Stimulated activated CD4-positive, alpha-beta T cell treated with anti-CD3 and anti-CD28 coated beads, Interleukin-12 subunit alpha, Interleukin-12 subunit beta, amount 100 ng/mL, for 4 hours (primary cell): ENCODE measurements at regions not wholly inside any gene's neighbourhood (a gene's known extent, or its start where the extent isn't known, plus 50 kb on each side); places are given as distances from the start of the nearest gene placed in this dataset.

Source experiments
- DNase-seq: peaks from one replicate; pipeline ENCODE4 v3.0.0-alpha.2; 2020

DNA sequence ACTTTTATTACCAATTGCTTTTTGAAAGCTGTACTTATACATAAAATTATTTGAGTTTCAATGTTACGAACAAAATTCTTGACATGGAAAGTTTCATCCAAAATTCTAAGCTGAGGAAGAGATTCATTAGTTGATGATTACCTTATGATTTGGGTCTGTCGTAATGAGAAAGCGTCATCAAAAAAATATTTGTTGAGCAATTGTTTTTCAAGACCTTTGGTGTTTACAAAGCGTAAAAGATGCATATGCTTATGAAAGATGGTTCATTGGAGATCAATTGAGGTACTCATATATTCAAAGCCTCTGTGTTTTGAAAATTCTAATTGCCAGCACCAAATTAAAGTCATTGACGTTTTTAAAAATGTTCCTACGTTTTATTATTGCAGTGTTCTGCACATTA lies 110.5 kb upstream of the DOK5 start:
- no peak for DNase-seq

DNA sequence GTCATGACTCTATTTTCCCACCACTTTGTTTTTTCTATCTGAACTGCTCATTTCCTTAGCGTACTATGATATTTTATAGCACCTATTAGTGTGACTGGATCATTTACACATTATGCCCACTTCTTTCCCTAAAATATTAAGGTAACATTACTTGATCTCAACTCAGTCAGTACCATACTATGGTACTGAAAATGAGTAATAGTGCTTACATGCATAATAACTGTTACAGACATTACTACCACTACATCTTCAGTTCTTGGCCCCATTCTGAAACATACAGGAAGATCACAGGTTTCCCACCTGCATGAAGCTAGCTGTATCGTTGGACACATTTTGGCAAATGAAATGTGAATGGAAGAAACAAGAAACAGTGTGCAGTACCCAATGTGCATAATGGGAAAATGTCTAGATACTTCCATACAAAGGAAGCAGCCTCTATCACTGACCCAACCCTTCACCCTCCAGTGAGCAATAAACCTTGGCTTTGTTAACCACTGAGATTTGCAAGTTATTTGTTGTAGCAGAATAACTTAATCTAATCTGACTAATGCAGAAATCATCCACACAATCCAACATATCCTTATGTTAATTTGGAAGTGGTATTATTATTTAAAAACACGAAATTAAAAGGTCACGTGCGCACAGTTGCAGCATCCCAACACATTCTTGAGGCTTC lies 108.6 kb upstream of the DOK5 start:
- no peak for DNase-seq

DNA sequence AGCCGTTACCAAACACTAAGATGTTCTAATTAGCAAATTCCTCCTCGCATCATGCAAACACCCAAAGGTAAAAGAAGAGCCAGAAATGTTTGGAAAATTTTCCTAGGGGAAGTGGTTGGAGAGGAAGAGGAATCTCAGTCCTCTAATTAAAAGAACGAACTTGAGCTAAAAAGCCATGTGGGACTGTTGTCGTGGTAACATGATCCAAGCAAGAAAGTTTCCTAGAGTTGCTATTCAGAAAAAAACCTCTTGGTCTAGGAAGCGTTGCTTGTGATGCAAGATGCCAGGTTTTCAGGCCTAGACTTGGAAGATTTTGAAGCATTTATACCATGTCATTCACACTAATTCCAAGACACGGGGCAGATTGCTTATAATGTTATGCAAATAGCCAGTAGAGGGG lies 106.8 kb upstream of the DOK5 start:
- no peak for DNase-seq

DNA sequence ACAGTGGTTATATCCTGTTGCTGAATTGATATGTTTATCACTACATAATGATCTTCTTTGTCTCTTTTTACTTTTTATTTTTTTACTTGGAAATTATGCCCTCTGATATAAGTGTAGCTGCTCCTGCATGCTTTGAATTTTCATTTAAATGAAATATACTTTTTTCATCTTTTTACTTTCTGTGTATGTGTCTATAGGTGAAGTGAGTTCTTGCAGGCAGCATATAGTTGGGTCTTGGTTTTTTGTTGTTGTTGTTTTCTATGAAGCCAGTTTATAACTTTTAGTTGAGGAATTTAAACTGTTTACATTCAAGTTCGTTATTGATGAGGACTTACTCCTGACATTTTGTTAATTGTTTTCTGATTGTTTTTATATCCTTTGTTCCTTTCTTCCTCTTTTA lies 103.1 kb upstream of the DOK5 start:
- DNase-seq: no peak

DNA sequence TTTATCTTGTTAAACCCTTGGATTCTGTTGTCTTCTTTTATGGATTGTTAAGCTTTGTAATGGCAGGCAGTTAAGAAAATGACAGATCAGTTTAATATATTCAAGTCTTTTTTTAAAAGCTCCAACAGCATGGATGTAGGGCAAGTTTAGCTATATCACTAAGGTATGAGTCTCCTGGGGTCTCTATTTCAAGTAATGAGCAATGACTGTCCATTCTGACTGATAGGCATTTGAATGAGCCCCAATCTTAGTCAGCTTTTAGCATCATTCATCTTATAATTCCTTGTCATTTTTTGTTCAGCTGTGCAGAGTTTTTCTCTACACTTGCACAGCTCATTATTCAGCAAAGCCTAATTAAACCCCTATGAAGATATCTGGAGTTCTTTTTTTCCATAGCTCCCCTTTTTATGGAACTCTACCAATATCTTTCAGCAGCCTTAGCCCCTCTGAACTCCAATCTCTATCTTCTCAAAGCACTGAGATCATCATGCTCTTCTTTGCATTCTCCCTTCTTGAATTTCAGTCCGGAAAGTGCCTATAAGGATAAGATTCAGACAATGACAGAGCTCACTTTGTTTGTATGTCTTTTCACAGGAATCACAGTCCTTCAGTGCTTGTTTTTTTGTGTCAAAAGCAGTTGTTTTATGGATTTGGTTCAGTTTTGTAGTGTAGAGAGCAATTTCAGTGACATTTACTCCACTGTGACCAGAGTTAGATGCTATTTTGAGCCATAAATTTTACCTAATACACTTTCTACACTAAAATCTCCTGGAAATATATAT lies 97.2 kb upstream of the DOK5 start:
- no peak for DNase-seq

DNA sequence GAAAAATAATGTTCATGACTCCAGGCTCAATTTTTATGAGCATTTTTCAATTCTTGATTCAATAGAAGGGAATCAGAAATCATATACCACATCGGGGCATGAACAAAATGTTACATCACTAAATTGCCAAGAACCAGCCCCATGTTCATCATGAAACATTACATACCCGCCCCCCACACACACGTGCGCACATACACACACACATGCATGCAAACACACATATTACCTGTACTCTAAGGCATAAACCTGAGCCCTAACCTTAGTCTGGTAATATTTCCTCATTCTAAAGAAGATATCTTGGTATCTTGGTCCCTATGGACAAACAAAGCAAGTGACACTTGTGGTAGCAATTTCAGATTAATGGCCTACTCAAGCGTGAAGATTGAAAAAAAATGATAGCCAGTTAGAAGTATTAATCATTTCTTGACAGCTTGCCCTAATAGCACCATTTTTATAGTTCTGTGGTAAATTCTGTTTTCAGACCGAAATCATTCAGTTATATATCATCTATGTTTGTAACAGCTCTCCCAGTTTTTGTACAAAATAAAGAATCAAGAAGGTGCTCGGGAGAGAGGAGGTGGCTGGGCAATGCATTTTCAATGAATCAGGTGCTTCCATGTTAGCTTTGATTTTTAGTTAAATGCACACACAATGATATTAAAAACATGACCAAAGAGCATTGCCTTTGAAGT lies 95.4 kb upstream of the DOK5 start:
- DNase-seq: no peak

DNA sequence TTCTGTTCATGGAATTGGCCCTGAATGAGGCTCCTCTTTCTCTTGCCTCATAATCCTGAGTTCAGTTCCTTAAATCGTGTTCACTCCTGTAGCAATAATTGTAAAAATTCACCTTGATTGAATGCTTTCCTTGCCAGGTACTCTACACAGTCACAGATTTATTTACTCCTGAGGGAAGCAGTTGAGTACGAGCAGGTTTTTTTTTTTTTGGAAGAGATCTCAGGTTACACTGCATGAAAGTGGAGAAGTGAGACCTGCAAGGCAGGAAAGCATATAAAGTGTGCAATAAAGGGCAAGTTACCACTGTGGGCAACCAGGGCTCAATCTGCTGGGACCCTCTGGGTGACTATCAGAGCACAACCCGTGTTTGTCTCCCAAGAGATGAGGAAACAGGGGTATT lies 93.0 kb upstream of the DOK5 start:
- no peak for DNase-seq

DNA sequence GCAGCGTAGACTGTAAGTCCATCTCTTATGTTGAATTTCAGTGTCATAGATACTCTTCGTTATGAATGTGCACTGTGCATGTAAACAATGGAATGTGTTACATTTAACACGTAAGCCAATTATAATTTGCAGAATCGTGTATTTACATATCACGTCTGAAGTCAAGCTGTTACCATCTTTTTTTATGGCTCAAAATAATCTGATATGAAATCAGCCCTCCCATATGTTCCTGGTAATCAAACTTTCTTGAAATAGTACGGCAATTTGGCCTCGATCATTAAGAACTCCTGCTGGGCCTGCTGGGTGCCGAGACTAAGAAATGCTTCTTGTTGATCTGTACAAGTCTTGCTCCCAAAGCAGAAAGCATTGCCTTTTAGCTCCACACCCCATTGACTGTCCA lies 89.6 kb upstream of the DOK5 start:
- no peak for DNase-seq

DNA sequence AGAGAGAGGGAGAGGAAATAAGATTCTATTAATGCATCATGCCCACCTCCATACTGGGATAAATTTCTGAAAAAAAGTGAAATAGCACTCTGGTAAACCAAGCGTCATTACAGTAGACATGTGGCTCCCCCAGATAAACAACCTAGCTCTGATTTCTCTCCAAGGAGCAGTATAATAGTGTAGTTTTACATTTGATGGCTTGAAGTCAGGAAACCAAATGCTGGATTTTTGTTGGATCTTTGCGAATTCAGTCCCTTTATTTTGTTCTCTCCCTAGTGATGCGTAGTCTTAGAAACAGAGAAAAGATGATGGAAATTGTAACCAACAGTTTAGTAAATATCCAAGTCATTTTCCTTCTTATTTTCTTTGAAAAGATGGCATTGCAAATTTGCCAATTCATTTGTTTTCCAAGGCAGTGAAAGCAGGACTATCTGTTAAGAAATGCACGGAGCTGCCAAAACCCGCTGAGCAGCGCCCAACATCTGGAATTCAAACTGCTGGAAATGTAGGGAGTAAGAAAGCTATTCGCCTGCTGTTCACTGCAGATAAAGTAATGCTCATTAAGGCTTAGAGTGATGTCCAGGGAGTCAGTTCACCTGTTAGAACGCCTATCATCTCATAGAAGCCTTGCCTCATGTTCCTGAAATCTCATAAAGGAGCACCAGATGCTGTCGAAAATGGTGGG lies 85.7 kb upstream of the DOK5 start:
- no peak for DNase-seq

DNA sequence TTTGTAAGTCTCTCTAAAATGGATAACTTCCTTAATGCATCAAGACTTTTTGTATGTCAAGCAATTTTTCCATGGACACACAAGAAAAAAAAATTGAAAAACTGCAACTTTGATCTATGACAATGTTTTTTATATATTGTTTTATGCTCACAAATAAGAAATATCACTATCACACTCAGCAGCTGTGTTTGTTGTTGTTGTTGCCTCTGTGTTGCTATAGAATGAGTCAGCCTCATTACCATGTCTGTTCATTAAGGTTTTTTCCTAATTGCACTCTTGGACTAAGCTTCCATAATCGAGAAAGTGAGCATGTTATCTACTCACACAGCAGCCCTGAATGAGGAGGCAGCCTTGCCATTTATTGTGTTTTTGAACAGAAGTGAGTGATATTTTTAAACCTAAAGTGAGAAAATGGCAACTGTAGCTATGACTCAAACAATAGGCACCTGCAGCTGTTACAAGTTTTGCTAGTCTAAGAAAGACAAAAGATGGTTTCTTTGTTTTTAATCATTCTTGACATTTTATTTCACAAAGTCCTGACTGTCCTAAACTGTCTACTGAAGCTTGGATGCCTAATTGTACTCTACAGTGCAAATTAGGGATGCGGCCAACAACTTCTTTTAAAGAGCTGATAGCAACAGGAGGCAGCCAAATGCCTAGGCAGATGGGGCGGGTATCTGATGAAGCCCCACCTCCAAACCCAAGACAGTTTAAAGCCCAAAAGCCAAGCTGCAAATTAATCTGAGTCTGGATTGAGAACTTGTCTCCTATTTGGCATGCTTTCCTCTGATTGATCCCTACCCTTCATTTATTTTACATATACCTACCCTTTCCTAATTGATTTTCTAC lies 77.9 kb upstream of the DOK5 start:
- DNase-seq: no peak

DNA sequence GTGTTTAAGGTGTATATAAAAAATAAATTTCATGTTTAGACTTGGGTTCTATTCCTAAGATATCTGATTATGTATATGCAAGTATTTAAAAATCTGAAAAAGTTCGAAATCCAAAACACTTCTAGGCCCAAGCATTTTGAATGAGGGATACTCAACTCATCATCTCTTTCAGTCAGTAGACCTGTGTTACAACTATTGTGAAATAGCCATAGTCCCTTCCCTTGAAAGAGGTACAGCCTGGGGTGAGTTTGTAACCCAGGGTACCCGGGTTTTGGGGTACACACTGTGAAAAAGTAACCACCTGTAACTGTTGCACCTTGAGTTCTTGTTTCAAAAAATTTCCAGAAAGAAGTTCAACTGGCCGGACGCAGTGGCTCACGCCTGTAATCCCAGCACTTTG lies 76.6 kb upstream of the DOK5 start:
- no peak for DNase-seq

DNA sequence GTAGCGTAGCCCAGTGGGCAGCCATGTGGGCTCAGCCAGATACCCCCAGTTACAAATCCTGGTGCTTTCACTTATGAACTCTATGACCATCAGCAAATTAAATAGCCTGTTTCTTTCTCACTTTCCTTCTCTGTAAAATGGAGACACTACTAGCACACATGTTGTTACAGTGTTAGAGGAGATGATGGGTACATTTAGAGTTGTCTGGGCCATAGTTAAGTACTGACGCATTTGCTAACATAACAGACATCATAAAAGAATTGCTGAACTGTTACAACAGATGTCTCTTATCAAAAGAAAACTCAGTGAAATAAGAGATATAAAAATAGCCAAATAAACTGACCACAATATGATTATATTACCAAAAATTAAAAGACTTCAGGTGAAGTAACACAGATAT lies 69.9 kb upstream of the DOK5 start:
- DNase-seq: no peak

DNA sequence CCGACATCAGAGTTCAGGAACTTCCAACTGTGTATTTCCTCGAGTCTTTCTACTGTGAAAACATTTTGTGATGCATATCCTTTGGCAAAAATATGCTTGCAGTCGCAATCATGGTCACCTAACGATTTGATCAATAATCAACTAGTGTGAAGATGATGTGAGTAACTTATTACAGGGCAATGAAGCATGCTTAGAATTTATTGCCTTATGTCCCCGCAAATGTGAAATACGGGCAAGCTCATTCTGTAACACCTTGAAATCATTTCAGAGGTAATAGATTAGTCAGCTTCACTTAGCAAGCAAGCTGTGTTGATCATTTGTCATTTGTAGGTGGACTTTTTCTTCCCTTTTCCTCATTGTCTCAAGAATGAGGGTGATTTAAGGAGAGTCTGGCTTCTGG lies 67.9 kb upstream of the DOK5 start:
- no peak for DNase-seq

DNA sequence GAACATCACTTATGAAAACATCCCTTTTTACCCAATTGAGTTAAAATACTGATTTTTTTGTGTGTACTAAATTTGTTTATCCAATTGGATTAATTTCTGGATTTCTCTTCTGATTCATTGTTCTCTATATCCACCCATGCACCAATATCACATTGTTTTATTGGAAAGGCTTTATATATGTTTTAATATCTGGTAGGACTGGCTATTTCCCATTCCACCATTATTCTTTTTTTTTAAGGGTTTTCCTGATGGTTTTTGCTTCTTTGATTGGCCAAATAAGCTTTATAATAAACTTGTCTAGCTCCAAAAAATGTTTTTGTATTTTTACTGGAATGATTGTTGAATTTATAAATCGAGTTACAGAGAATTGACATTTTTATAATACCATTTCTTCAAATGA lies 59.4 kb upstream of the DOK5 start:
- DNase-seq: no peak

DNA sequence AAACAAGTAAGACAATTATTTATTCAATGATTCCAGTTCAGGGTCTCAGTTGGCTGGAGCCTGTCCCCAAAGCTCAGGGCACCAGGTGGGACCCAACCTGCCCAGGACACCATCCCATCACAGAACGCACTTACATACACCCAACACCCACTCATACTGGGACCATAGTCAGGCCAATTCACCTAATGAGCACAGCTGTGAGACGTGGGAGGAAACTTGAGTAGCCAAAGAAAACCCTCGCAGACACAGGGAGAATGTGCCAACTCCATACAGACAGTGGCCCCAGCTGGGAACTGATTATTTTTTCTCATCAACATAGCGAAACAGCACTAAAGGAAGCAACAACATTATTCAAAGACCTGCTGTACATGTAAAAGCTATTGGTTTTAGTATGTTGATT lies 58.6 kb upstream of the DOK5 start:
- no peak for DNase-seq

DNA sequence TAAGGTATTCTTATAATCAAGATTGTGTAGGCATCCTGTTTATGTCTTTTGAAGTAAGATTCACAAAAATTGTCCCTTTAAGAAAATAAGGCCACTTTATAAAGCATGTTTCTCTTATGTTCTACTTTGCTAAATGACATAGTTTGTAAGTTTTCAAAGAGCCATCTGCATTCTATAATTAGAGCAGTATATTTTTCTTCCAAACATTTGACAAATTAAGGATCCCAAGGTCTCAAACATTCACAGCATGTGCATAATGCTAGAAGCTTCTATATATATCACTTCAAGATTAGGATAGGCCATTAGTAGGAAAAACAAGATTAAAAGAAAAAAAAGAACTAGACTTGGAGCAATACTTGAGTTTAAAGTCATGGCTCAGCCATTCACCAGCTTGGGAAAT lies 55.9 kb upstream of the DOK5 start:
- DNase-seq: no peak
